SH-SY5Y (cell line): ENCODE measurements at regions not wholly inside any gene's neighbourhood (a gene's known extent, or its start where the extent isn't known, plus 50 kb on each side); places are given as distances from the start of the nearest gene placed in this dataset.

Experiments
- GATA2 ChIP-seq: IDR thresholded peaks from 2 replicates; pipeline ENCODE4 v1.6.1; 2011; ENCODE audit warnings: mild to moderate bottlenecking, low read depth, low read length
- GATA3 ChIP-seq: IDR thresholded peaks from 2 replicates; pipeline ENCODE4 v1.6.1; 2011; ENCODE audit warnings: low read depth, mild to moderate bottlenecking, low read length, moderate library complexity

DNA sequence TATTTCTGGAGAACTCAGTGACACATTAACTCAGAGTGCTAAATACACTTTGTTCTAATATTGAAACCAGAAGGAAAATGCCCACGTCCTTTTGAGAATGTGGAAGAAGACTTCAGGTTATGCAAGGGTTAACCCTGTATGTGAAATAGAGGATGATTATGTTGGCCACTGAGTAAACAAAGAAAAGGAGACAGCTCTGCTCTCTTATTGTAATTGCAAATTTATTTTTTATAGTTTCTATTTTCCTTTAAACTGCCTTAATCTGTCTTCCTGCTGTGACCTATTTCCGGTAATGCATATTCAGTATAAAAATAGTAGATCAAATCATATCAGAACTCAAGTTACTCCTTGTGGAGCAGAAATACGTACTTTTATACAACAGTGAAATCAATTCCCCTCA is 1239.2 kb downstream of the ROBO2 start:
- TF ChIP-seq GATA3: no peak
- no peak for TF ChIP-seq GATA2
